Stimulated activated CD8-positive, alpha-beta memory T cell treated with anti-CD3 and anti-CD28 coated beads, Interleukin-15, amount 100 ng/mL, for 4 hours (primary cell): ENCODE measurements at regions not wholly inside any gene's neighbourhood (a gene's known extent, or its start where the extent isn't known, plus 50 kb on each side); places are given as distances from the start of the nearest gene placed in this dataset.
"Not testable (repeated sequence)": the region's sequence is repeated elsewhere in the genome, so short reads cannot be mapped to it uniquely, and the experiment has no call there.

Experiments used
- DNase-seq, 2 donors: peaks; one replicate each; pipeline ENCODE4 v3.0.0-alpha.2; 2020; ENCODE audit warnings: low read depth in 2 of 2

DNA sequence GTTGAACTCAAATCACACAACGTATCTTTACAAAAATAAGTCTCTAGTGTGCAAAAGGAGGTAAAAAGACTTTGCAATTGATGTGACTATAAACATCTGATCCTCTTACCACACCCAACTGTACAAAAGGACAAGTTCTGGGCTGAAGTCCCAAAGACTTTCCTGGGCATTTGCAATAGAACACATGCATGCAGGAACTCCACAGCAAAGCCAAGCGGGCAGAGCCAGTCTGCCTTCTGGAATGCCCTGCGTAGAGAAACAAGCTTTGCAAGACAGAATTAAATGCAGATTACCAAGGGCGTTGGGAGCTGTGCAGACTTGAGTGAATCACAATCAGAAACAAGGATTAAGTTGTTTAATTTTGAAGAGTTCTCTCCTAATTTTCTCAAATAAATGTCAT, 208.4 kb upstream of the ZNF521 start:
- DNase-seq = no peak

DNA sequence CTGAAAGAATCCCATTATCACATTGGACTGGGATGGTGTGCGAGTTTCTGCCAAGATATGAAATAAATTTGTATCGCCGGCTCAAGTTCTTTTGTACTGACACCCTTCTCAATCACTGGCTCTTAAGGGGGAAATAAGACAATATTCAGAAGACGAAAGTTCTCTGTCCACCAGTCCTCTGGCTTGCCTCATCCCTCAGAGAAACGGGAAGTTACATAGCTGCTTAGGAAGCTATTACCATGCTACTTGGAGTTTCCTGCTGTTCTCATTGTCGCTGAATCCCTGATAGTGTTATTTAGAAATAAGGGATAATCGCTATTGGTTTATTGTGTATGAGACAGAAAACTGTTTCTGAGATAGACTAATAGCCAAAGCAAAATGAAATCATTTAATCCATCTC, 205.0 kb upstream of the ZNF521 start:
- no peak for DNase-seq

DNA sequence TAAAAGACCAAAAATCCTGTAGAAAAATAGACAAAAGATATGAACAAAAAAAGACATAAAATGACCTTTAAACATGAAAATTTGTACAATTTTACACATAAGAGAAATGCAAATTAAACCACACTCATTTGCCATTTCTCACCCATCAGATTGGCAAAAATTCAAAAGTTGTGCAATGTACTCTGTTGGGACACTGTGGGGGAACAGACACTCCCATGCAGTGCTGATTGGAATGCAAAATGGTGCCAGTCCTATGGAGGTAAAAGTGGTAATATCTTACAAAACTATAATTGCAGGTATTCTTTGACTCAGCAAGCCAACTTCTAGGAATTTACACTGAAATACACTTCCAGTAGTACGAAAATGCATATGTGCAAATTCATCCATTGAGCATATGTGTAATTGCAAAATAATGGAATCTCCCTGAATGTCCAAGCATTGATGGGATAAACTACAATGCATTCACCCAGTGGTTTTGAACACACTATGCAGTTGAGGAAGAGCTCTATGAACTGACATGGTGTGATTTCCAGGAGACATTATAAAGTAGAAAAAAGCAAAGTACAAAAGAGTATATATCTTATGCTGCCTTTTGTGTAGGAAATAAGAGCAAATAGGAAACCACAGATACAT, 201.8 kb upstream of the ZNF521 start:
- no peak for DNase-seq

DNA sequence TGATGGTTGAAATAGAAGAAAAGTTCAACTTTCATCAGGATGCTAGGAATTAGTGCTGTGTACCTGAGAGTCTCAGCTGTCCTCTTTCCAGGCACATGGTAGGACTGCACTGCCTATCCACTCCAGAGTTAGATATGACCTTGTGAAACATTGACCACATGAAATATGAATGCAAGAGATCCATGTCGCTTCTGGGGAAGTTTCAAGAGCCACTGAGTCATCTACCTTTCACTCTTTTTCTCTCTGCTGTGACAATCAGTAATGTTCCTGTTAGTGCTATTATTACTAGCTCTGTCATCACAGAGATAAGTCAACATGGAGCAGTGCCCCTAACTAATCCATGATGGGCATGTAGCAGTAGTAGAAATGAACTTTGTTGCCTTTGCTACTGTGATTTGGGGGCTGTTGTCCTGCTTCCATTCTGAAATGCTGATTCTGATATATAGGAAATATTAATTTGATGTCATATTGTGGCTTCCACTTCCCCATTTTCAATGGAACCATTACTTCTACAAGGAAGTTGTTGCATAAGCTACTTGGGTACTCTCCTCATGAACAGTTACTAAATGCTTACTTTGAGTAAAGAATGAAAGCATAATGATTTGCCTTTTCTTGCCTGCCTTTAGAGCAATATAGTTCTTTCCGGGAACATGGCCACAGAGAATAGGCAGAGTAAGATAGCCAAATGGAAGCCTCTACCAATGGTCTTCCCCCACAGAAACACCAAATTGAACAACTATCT, 192.8 kb upstream of the ZNF521 start:
- DNase-seq = no peak

DNA sequence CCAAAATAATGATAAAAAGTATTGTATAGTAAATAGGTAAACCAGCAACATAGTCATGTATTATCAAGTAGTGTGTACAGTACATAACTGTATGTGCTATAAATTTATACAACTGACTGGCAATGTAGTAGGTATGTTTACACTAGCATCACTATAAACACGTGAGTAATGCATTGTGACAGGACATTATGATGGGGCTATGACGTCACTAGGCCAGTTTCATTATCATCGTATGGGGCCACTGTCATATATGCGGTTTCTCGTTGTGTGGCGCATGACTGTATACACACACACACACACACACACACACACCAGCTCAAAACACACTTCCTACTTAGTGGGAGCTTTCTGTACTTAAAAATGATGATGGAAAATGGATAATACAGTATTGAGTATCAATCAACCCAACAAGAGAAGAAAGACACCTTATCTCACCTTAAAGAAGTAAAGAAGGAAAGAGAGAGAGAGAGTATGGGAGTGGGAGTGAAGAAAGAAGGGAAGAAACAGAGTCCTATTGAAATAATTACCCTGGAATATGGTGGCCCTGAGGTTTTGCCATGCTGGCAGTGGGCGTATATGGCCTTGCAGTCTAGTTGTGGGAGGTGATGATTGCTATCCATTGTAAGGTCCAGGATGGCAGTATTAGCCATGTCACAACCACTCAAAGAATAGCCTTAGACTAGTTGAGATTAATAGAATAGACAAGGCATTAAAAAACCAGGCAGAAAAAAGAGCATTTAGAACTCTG, 186.4 kb upstream of the ZNF521 start:
- no peak for DNase-seq

DNA sequence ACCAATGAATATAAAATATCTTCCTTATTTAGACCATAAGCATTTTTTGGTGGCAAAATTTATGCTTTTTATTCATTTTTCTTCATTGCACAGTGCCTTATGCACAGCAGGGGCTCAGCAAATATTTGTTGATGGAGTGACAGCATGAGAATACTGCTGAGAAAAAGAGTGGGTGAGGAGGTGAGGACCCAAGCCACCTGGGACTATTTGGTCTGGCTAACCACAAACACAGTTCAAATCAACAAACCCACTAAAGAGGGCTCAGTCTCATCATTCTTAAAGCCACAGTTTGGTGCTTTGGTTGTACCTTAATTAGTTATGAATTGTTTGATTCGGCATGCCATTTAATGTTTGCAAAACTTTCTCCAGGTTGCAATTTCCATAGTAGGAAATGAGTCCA, 183.5 kb upstream of the ZNF521 start:
- no peak for DNase-seq

DNA sequence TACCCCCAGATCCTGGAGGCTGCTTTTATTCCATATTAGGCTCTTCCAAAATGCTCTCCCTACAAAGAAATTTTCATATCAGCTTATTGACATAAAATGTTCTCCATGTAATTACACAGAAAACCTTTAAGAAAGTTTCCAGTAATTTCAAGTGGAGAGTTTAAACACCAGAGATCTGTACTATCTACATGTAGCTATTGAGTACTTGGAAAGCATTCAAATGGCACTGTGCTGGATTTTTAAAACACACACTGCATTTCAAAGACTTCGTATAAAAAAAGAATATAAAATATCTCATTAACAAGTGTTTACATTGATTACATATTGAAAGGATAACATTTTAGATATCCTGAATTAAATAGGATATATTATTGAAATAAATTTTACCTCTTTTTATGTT, 182.4 kb upstream of the ZNF521 start:
- DNase-seq = no peak

DNA sequence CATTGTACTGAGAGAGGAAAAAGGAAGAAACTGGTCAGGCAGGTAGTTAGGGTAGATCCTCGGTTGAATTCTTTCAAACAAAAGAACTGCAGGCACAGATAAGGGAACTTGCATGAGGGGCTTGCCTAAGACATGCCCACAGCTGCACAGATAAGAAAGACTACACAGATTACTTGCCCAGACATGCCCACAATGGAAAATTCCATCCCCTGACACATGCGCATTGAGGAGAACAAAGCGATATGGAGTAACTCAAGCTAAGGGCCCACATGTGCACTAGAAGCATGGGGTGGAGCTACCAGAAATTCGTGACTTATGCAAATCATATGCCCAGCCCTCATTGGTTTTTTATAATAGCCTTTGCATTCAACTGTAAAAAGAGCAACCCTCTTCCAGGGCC, 181.3 kb upstream of the ZNF521 start:
- no peak for DNase-seq

DNA sequence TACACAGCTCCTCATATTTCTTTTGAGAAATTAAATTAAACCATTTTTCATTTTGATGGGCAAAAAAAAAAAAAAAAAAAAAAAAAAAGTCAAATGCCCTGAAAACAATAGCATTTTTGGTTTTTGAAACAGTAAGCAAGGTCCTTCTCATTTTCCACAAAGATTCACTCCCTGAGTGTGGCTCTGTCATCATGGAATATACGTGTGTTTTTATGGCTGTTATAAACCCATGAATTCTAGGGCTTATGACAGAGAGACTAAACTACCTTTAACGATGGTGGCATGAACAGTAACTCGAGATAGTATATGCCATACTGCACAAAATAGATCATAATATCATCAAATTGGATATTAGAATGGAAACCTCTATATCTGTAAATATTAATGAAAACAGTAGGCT, 179.2 kb upstream of the ZNF521 start:
- no peak for DNase-seq

DNA sequence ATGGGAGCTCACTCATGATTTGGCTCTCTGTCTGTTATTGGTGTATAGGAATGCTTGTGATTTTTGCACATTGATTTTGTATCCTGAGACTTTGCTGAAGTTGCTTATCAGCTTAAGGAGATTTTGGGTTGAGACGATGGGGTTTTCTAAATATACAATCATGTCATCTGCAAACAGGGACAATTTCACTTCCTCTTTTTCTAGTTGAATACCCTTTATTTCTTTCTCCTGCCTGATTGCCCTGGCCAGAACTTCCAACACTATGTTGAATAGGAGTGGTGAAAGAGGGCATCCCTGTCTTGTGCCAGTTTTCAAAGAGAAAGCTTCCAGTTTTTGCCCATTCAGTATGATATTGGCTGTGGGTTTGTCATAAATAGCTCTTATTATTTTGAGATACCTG, 173.8 kb upstream of the ZNF521 start:
- not testable (repeated sequence) for DNase-seq

DNA sequence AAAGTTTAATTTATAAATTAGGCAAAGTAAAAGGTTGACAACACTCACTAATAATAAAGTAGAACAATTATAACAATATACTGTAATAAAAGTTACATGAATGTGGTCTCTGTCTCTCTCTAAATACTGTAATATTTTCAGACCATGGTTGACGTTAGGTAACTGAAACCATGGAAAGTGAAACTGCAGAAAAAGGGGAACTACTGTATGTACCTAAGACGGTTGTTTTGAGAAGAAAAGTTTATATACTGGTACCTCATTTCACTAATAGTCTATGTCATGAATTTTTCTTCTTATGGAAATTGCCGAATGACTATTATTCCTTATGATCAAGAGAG, 166.7 kb upstream of the ZNF521 start:
- no peak for DNase-seq

DNA sequence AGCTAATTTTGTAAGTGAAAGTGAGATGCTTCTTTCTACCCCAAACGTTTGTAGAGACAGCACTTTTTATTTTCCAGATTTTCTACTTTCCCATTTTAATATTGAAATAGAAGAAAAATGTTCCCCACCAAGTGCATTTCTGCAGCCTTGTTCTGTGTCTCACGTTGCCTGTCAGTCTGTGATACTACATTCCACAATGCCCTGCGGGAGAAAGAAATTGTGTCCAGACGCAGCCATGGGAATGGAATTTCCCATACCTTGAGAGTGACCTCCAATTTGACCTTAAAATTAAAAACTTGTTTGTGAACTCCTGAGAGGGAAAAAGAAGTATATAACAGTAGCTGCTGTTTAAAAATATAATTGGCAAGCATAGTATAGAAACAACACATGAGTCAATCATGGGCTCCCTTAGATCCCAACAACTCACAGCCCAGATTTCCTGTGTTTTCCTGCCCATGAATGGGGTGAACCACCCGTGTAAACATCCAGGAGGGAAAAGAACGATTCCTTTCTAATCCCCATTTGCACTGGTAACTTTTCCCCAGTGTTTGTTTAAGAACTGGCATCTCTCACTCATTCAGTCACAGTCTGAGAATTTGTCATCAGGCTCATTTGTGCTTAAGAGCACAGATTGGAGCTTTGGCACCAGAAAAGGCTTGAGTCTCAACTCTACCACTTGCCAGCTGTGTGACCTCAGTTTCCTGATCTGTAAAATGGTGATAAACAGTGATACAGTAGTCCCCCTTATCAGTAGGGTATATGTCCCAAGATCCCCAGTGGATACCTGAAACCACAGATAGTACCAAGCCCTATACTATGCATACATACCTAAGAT, 166.1 kb upstream of the ZNF521 start:
- DNase-seq = no peak

DNA sequence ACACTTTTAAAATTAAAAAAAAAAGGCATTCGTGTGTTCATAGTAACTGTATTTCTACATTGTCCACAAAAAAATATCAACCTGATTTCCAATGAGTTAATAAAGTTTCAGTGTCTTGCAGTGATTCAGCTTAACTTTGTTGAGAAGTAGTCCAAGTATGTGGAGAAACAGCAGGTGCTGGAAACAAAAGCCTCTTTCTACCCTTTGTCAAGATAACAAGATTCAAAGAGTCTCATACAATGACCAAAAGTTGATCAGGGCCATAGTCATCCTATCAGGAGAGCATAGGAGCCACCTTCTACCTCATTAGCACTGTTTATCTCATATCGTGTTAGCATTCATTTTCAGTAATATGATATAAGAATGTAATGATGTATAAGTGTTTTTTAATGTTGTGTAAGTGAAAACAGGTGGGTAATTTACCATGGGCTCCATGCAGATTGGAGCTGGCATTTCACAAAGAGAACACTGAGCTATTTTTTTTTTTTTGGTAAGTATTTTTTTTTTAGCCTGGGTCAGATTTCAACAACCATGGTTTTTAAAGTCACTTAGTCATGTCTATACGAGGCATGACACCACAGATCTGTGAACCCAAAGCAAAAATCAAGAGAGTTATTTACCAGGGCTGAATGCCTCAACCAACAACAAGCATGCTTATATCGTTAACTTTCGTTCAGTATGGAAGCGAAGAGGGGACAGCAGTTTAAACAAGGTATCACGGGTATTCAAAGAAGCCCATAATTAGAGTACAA, 165.0 kb upstream of the ZNF521 start:
- DNase-seq = no peak

DNA sequence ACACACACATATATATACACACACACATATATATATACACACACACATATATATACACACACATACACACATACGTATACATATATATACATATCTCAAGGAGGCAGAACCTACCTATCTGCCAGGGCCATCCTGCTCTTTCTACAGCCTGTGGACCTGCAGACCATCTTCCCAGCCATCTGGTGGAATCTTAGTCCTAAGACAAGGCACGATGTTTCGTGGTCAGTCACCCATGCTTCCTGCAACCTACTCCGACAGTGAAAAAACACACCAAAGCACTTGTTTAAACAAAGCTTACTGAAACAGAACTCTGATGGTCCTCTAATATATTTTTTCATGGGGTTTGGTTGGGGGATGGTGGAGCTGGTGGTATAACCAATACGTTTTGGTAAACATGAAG, 164.2 kb upstream of the ZNF521 start:
- no peak for DNase-seq

DNA sequence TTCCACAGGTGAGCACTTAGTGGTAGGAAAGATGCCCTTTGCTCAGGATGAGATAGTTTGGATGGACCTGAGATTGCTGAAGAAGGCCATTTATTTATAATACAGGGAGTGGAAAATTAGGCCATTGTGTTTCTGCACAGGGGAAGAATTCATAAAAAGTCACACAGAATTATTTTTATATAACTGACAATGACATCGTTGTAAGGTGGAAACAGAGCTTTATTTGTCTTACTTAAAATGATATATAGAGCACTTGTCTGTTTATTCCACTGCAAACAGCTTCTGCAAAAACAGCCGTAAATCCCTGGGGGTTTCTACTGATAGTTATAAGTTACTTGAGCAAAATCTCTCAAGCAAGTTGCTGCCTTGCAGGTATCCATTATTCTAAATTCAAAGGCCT, 158.1 kb upstream of the ZNF521 start:
- DNase-seq = no peak

DNA sequence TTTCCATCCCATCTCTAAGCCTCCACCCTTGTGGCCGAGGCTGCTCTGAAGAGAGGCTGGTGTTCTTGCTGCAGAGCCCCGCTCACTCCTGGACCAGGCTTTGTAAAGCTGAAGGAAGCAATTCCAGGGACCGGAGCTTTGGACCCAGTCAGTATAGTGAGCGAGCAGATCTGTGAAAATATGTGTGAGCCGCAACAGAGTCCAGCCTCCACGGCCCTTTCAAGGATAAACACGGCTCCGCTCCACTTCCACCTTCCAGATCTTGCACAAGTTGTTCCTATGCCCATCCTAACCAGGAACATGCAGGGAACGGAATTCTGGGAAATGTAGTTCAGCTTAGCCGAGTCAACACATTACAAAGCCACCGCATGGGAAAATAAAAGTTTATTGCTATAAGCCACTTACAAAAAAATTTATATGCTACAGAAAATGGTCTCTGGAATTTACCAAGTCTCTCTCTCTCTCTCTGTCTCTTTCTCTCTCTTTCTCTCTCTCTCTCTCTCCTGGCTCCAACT, 151.7 kb upstream of the ZNF521 start:
- DNase-seq = no peak

DNA sequence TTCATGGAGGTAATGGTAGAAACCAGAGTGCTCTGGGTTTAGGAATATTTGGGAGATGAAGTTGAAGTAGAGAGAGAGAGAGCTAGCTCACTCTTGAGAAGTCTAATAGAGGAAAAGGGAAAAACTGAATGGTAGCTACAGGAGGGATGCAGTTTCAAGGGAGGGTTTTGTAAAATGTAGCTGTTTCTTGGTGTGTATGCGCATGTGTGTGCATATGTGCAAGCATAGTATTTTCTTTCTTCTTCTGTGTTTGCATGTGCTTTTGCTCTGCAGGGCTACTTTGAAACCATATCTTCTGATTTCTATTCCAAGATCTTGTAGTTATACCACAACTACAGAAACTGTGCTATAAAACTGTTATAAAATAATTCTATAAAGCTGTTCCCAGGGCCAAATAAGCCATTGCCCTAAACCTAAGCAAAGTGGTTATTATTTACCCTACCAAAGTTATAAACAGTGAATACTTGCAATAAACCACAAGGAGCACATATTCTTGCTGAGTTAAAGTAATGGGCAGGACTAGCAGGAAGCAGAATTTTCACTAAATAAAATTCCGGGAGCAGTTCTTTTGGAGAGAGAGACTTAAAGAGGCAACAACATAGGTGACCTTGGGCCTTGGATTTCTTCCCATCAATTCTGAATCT, 145.3 kb upstream of the ZNF521 start:
- no peak for DNase-seq

DNA sequence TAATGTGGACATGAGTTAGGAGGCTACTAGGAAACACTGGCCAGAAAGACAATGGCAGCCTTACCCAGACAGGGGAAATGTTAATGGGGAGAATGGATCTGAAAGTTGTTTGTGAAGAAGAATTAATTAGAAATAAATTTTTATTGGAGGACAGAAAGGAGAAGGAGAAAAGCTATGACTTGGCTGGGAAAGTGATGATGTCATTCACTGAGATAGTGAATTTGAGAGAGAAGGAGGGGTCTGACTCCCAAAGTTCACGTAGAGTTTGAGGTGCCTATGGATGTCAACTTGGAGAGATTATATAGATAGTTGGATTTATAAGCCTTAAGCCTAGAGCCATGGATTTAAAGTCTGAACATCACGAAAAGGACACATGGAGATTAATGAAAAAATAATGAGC, 144.6 kb upstream of the ZNF521 start:
- DNase-seq = no peak

DNA sequence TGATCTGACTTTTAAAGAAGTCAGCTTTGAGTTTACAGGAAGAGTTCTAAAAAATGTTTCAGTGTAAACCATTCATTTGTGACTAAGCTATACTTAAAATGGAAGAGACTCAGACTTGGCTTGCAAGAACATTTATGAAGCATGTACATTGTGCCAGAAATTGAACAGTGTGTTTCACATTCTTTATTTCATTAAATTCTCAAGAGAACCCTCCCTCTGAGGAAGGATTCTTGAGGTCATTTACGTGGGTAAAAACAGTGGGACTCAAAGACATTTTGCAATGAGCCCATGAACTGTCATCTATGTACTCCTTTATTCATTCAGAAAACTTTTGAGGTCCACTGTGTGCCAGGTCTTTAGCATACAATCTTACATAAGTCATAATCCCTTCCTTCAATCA, 143.6 kb upstream of the ZNF521 start:
- no peak for DNase-seq

DNA sequence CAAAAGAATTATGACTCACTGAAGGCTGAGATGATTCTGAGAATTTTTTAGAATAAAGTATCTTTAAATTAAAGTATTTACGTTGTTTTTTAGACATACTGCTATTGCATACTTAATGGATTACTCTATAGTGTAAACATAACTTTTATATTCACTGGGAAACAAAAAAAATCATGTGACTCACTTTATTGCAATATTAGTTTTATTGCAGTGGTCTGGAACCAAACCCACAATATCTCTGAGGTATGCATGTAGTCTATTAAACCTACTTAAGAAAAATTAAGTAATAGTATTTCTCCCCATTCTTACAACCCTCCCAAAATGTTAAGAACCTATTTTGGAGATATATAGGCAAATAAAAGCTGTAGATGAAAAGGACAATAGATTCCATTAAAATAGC, 142.9 kb upstream of the ZNF521 start:
- DNase-seq = no peak

DNA sequence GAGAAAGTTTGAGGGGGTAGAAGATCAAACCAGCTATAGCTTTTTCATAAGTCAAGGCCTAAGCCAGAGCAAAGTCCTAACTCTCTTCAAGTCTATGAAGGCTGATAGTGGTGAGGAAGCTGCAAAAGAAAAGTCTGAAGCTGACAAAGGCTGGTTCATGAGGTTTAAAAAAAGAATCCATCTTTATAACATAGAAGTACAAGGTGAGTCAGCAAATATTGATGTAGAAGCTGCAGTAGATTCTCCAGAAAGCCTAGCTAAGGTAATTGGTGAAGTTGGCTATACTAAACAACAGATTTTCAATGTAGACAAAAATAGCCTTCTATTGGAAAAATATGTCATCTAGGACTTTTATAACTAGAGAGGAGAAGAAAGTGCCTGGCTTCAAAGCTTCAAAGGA, 141.4 kb upstream of the ZNF521 start:
- DNase-seq = no peak
